HepG2 (cell line): ENCODE measurements at regions not wholly inside any gene's neighbourhood (a gene's known extent, or its start where the extent isn't known, plus 50 kb on each side); places are given as distances from the start of the nearest gene placed in this dataset.

Experiments
- ATAC-seq: fragments of 200-7000 bp; cut with Tn5 transposase; 3 replicates; pipeline ENCODE4 v1.9.1; 2020; ENCODE audit warnings: mild to moderate bottlenecking, moderate library complexity
- BruUV-seq: library from RNA; stranded (reverse); fragments of 400-500 nt; replicated peaks from 2 replicates; lab custom pipeline; 2021; lab: Mats Ljungman, UMichigan
- CTCF ChIA-PET: fragments of 300-600 bp; formaldehyde crosslinking; extraction: SDS; loops from one replicate; lab custom pipeline; 2021; ENCODE audit warnings: low total read pairs, inconsistent platforms, low intra/inter-chr PET ratio; lab: Yijun Ruan, JAX
- POLR2A ChIA-PET: fragments of 350-600 bp; sonication (Branson Sonifier 250); formaldehyde crosslinking; loops from one replicate; lab custom pipeline; 2020; ENCODE audit warnings: antibody characterized with exemption, inconsistent platforms; lab: Yijun Ruan, JAX
- DNase-seq: peaks from one replicate; pipeline ENCODE4 v3.0.0-alpha.2; 2015; ENCODE audit warnings: low spot score
- FAIRE-seq: peaks from 3 replicates; lab custom pipeline; 2011; peaks lifted over from hg19 to GRCh38; lab: Jason Lieb, UNC
- H2AFZ ChIP-seq: one replicate; pipeline ENCODE4 v1.6.1; 2011; ENCODE audit warnings: low read length, inconsistent platforms
- H3K27ac ChIP-seq: fragments of 300-600 bp; 3 replicates; pipeline ENCODE4 v1.8.0; 2011; ENCODE audit warnings: mixed run types, mild to moderate bottlenecking, mixed read lengths, low read length, inconsistent platforms; ENCODE audit not compliant: insufficient read depth; ENCODE audit errors: extremely low read length
- H3K27me3 ChIP-seq, 2 experiments: fragments of 200-600 bp in 1 of 2; 2 replicates in 1 of 2; 3 replicates in 1 of 2; pipeline versions ENCODE4 v1.6.0 to v1.8.0; 2011; ENCODE audit warnings: low read length in 2 of 2, mild to moderate bottlenecking in 2 of 2, moderate library complexity in 2 of 2, inconsistent platforms in 1 of 2; ENCODE audit not compliant: insufficient read depth in 2 of 2, control insufficient read depth in 1 of 2
- H3K36me3 ChIP-seq, 2 experiments: fragments of 200-600 bp in 1 of 2; replicated peaks in 1 of 2; 2 replicates in 1 of 2; 3 replicates in 1 of 2; pipeline versions ENCODE4 v1.5.1 to v1.8.0; 2011; ENCODE audit warnings: low read length in 2 of 2, inconsistent platforms in 1 of 2; ENCODE audit not compliant: insufficient read depth in 2 of 2, control insufficient read depth in 1 of 2
- H3K4me1 ChIP-seq: 2 replicates; pipeline ENCODE4 v1.5.1; 2012; ENCODE audit warnings: low read length, inconsistent platforms; ENCODE audit not compliant: insufficient read depth
- H3K4me2 ChIP-seq: 2 replicates; pipeline ENCODE4 v1.6.0; 2011; ENCODE audit warnings: low read depth, low read length, inconsistent platforms
- H3K4me3 ChIP-seq, 3 experiments: fragments of 200-600 bp in 1 of 3; sonication (generic), shearing (Covaris generic) in 1 of 3; replicated peaks in 1 of 3; 2 replicates each; pipeline ENCODE4 v1.5.1; 2011 to 2016; ENCODE audit warnings: low read length in 3 of 3, inconsistent platforms in 2 of 3, low read depth in 2 of 3, mild to moderate bottlenecking in 2 of 3, control low read depth in 1 of 3, mixed read lengths in 1 of 3; ENCODE audit not compliant: insufficient read depth in 1 of 3
- H3K79me2 ChIP-seq: one replicate; pipeline ENCODE4 v1.6.1; 2011; ENCODE audit warnings: low read length, inconsistent platforms; ENCODE audit not compliant: insufficient read depth
- H3K9ac ChIP-seq: 2 replicates; pipeline ENCODE4 v1.6.0; 2011; ENCODE audit warnings: mild to moderate bottlenecking, low read depth, low read length, inconsistent platforms; ENCODE audit not compliant: insufficient read depth
- H3K9me3 ChIP-seq: 2 replicates; pipeline ENCODE4 v1.5.1; 2012; ENCODE audit warnings: mild to moderate bottlenecking, low read length
- H4K20me1 ChIP-seq: 2 replicates; pipeline ENCODE4 v1.6.0; 2011; ENCODE audit warnings: inconsistent platforms, mild to moderate bottlenecking, low read length, moderate library complexity; ENCODE audit not compliant: insufficient read depth
- CTCF ChIP-seq: sonication (generic); formaldehyde crosslinking; IDR thresholded peaks from 2 replicates; pipeline ENCODE4 v1.5.0; 2020; ENCODE audit warnings: mild to moderate bottlenecking, missing genetic modification reagents, moderate library complexity
- MED1 ChIP-seq: sonication (generic); formaldehyde crosslinking; IDR thresholded peaks from 2 replicates; pipeline ENCODE4 v1.4.0; 2020; ENCODE audit warnings: missing genetic modification reagents
- MTA3 ChIP-seq: sonication (generic); formaldehyde crosslinking; IDR thresholded peaks from 2 replicates; pipeline ENCODE4 v1.4.0; 2020; ENCODE audit warnings: missing genetic modification reagents
- SIX4 ChIP-seq: sonication (generic); formaldehyde crosslinking; IDR thresholded peaks from 2 replicates; pipeline ENCODE4 v1.4.0; 2020; ENCODE audit warnings: missing genetic modification reagents
- STAG1 ChIP-seq: sonication (generic); formaldehyde crosslinking; IDR thresholded peaks from 2 replicates; pipeline ENCODE4 v1.4.0; 2020; ENCODE audit warnings: missing genetic modification reagents
- TBP ChIP-seq: sonication (generic); formaldehyde crosslinking; IDR thresholded peaks from 2 replicates; pipeline ENCODE4 v1.5.0; 2020; ENCODE audit warnings: missing genetic modification reagents
- ZNF20 ChIP-seq: sonication (generic); formaldehyde crosslinking; IDR thresholded peaks from 2 replicates; pipeline ENCODE4 v1.4.0; 2020; ENCODE audit warnings: mild to moderate bottlenecking, moderate library complexity, missing genetic modification reagents
- ZNF274 ChIP-seq: sonication (generic); formaldehyde crosslinking; IDR thresholded peaks from 2 replicates; pipeline ENCODE4 v1.5.1; 2020; ENCODE audit warnings: mild to moderate bottlenecking, missing genetic modification reagents
- ZNF317 ChIP-seq: sonication (generic); formaldehyde crosslinking; IDR thresholded peaks from 2 replicates; pipeline ENCODE4 v1.5.0; 2020; ENCODE audit warnings: mild to moderate bottlenecking, missing genetic modification reagents
- ZNF460 ChIP-seq: sonication (generic); formaldehyde crosslinking; IDR thresholded peaks from 2 replicates; pipeline ENCODE4 v1.5.1; 2020; ENCODE audit warnings: missing genetic modification reagents, mild to moderate bottlenecking, borderline replicate concordance
- WGBS: methylation state at CpG from one replicate; pipeline ENCODE4 v1.1.6; 2017; ENCODE audit warnings: low lambda C conversion rate; 5-methylcytosine and 5-hydroxymethylcytosine counted together
- in situ Hi-C: cut with HindIII; loops from 2 replicates; pipeline ENCODE4 v1.10.0; 2017; ENCODE audit warnings: low pct_unique_long_range_greater_than_20kb; ENCODE audit not compliant: extremely low pct_ligation_motif_present
- intact Hi-C: fragments of 100-400 bp; cut with micrococcal nuclease; formaldehyde crosslinking; loops from one replicate; pipeline ENCODE4 v1.10.0; 2022; ENCODE audit not compliant: unreplicated experiment

GRCh38 chr10:5305374-5305773 is 59.4 kb upstream of the UCN3 start:
- peak; percentile 30; the same call in 1 of the 2 replicates for TF ChIP-seq STAG1 (CRISPR knock-in tag)
- TF ChIP-seq CTCF (CRISPR knock-in tag) = peak; percentile 9; the same call in 1 of the 2 replicates
- no peak for TF ChIP-seq MTA3 (CRISPR knock-in tag)
- TF ChIP-seq, all 625 proteins: peak for 2
- WGBS = 69% methylated on average over 7 of the region's 7 CpGs
- CTCF ChIA-PET = no interaction called here

GRCh38 chr10:5310914-5311313 is 53.9 kb upstream of the UCN3 start:
- no peaks in the 10 kb centered on the region for H3K4me1 ChIP-seq
- H3K79me2 ChIP-seq = no peaks in the 10 kb centered on the region
- H3K4me2 ChIP-seq = no peak overlapping the region
- 0% methylated on average over 3 of the region's 3 CpGs for WGBS
- H2AFZ ChIP-seq = no peak overlapping the region
- no peak for DNase-seq
- ChIA-PET CTCF (no interaction called here), POLR2A (no interaction called here)
- in situ Hi-C loops (no loop called here), intact Hi-C loops (no loop called here)
- peaks cover 7% of the 10 kb centered on the region; the same call in 1 of the 2 replicates for H3K9me3 ChIP-seq
- no peak overlapping the region for H3K9ac ChIP-seq
- peaks cover 1 to 41% of the 10 kb centered on the region in 2 experiments; a peak in 3 of 5 replicates for H3K27me3 ChIP-seq
- no peaks in the 10 kb centered on the region for H4K20me1 ChIP-seq
- no peak overlapping the region for H3K27ac ChIP-seq
- FAIRE-seq = no peak
- H3K4me3 ChIP-seq = no peak overlapping the region
- no TSS peak for BruUV-seq
- TF ChIP-seq ZNF20 (CRISPR knock-in tag) = no peak
- TF ChIP-seq TBP (CRISPR knock-in tag) = no peak
- no peak for TF ChIP-seq ZNF460 (CRISPR knock-in tag)
- no peak for TF ChIP-seq ZNF317
- no peak for TF ChIP-seq SIX4 (CRISPR knock-in tag)
- TF ChIP-seq ZNF274 = no peak
- TF ChIP-seq MED1 (CRISPR knock-in tag) = no peak
- no peaks in the 10 kb centered on the region for H3K36me3 ChIP-seq
- no peak for ATAC-seq

More at GRCh38 chr10:5305374-5305773, 59.4 kb upstream of the UCN3 start:
- H3K27me3 ChIP-seq = peaks cover 0 to 19% of the 10 kb centered on the region in 2 experiments; a peak in 1 of 5 replicates
- no TSS peak for BruUV-seq
- FAIRE-seq (no peak), DNase-seq (no peak), ATAC-seq (no peak)
- in situ Hi-C loops (no loop called here), intact Hi-C loops (no loop called here)
- no peak overlapping the region for H3K4me3 ChIP-seq
- no peak overlapping the region for H3K27ac ChIP-seq
- H3K9ac ChIP-seq = no peak overlapping the region
- no peak overlapping the region for H2AFZ ChIP-seq
- no peaks in the 10 kb centered on the region for H3K4me1 ChIP-seq
- peaks cover 16% of the 10 kb centered on the region; the same call in 1 of the 2 replicates for H3K9me3 ChIP-seq
- POLR2A ChIA-PET = no interaction called here
- no peaks in the 10 kb centered on the region for H4K20me1 ChIP-seq
- H3K79me2 ChIP-seq = no peaks in the 10 kb centered on the region
- H3K4me2 ChIP-seq = no peak overlapping the region
- no peaks in the 10 kb centered on the region for H3K36me3 ChIP-seq
